ENCODE measurements at regions not wholly inside any gene's neighbourhood (a gene's known extent, or its start where the extent isn't known, plus 50 kb on each side); places are given as distances from the start of the nearest gene placed in this dataset.

DNA sequence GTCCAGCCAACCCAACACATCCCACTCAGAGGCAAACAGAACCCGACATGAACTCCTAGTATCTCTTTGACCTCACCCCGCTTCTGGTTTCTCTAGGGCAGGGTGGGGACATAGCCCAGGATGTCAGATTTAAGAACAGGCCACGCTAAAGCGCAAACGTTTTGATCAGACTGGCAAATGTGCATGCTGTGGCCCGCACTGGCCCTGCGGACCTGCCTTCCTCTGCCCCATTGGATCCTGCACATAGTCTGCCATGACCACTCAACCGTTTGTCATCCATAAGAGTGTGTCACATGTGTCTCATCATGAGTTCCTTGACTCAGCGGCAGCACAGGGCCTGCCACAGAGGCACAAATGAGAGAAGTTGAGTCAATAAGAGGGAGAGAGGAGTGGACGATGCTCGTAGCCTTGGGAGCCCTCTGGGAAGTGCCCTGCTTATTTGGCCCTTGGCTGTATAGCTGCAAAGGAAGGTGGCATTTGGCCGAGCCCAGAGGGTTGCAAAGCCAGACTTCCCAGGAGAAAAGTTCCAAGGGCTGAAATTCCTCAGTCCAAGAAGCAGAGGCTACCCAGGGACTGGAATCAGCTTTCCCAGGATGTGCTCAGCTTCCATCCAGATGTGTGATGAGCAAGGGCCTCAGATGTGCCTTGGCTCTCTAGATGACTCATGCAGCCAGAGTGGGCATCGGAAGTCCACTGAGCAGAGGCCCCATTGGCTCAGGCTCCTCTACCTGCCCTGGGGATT is 55.5 kb upstream of the SLCO2A1 start:
- WGBS (ENCODE audit: low lambda C conversion rate), result 29% methylated on average over 12 of the region's 13 CpGs
- no peak for DNase-seq (ENCODE audit: low spot score)
- peaks cover 9% of the 10 kb centered on the region for H3K4me1 ChIP-seq (ENCODE audit: insufficient read depth, low read length)
- no peak for FAIRE-seq
- H3K27me3 ChIP-seq (ENCODE audit: control insufficient read depth in 1 of 2, insufficient read depth in 2 of 2, low read length in 2 of 2), result peaks cover 0 to 1% of the 10 kb centered on the region in 2 experiments; a peak in 1 of 5 replicates
- CTCF ChIA-PET (ENCODE audit: low intra/inter-chr PET ratio, low total read pairs), result no interaction called here
- in situ Hi-C loops (cut with HindIII; ENCODE audit: extremely low pct_ligation_motif_present, low pct_unique_long_range_greater_than_20kb) (no loop called here), intact Hi-C loops (cut with micrococcal nuclease; ENCODE audit: unreplicated experiment) (no loop called here)
- no peaks in the 10 kb centered on the region for H3K79me2 ChIP-seq (ENCODE audit: insufficient read depth, low read length)
- BruUV-seq (replicated peaks), result no TSS peak
- no peak overlapping the region for H3K9ac ChIP-seq (ENCODE audit: insufficient read depth, low read depth, low read length)
- H4K20me1 ChIP-seq (ENCODE audit: insufficient read depth, low read length), result no peaks in the 10 kb centered on the region
- H3K4me2 ChIP-seq (ENCODE audit: low read depth, low read length), result no peak overlapping the region
- H2AFZ ChIP-seq (ENCODE audit: low read length), result no peak overlapping the region
- TF ChIP-seq MZF1 (CRISPR knock-in tag; IDR thresholded peaks at IDR 0.05; ENCODE audit: borderline replicate concordance), result no peak
- TF ChIP-seq, protein P1, sequence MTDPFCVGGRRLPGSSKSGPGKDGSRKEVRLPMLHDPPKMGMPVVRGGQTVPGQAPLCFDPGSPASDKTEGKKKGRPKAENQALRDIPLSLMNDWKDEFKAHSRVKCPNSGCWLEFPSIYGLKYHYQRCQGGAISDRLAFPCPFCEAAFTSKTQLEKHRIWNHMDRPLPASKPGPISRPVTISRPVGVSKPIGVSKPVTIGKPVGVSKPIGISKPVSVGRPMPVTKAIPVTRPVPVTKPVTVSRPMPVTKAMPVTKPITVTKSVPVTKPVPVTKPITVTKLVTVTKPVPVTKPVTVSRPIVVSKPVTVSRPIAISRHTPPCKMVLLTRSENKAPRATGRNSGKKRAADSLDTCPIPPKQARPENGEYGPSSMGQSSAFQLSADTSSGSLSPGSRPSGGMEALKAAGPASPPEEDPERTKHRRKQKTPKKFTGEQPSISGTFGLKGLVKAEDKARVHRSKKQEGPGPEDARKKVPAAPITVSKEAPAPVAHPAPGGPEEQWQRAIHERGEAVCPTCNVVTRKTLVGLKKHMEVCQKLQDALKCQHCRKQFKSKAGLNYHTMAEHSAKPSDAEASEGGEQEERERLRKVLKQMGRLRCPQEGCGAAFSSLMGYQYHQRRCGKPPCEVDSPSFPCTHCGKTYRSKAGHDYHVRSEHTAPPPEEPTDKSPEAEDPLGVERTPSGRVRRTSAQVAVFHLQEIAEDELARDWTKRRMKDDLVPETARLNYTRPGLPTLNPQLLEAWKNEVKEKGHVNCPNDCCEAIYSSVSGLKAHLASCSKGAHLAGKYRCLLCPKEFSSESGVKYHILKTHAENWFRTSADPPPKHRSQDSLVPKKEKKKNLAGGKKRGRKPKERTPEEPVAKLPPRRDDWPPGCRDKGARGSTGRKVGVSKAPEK (CRISPR knock-in tag; IDR thresholded peaks at IDR 0.05; ENCODE audit: borderline replicate concordance), result no peak
- TF ChIP-seq, protein P2, sequence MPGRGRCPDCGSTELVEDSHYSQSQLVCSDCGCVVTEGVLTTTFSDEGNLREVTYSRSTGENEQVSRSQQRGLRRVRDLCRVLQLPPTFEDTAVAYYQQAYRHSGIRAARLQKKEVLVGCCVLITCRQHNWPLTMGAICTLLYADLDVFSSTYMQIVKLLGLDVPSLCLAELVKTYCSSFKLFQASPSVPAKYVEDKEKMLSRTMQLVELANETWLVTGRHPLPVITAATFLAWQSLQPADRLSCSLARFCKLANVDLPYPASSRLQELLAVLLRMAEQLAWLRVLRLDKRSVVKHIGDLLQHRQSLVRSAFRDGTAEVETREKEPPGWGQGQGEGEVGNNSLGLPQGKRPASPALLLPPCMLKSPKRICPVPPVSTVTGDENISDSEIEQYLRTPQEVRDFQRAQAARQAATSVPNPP (CRISPR knock-in tag; IDR thresholded peaks at IDR 0.05), result no peak
- no peak for TF ChIP-seq SRY (CRISPR knock-in tag; IDR thresholded peaks at IDR 0.05)
- TF ChIP-seq, protein P3, sequence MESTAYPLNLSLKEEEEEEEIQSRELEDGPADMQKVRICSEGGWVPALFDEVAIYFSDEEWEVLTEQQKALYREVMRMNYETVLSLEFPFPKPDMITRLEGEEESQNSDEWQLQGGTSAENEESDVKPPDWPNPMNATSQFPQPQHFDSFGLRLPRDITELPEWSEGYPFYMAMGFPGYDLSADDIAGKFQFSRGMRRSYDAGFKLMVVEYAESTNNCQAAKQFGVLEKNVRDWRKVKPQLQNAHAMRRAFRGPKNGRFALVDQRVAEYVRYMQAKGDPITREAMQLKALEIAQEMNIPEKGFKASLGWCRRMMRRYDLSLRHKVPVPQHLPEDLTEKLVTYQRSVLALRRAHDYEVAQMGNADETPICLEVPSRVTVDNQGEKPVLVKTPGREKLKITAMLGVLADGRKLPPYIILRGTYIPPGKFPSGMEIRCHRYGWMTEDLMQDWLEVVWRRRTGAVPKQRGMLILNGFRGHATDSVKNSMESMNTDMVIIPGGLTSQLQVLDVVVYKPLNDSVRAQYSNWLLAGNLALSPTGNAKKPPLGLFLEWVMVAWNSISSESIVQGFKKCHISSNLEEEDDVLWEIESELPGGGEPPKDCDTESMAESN (CRISPR knock-in tag; conservative IDR thresholded peaks at IDR 0.05), result no peak
- no peak for TF ChIP-seq HHEX (CRISPR knock-in tag; IDR thresholded peaks at IDR 0.05)
- TF ChIP-seq, protein P4, sequence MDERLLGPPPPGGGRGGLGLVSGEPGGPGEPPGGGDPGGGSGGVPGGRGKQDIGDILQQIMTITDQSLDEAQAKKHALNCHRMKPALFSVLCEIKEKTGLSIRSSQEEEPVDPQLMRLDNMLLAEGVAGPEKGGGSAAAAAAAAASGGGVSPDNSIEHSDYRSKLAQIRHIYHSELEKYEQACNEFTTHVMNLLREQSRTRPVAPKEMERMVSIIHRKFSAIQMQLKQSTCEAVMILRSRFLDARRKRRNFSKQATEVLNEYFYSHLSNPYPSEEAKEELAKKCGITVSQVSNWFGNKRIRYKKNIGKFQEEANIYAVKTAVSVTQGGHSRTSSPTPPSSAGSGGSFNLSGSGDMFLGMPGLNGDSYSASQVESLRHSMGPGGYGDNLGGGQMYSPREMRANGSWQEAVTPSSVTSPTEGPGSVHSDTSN (CRISPR knock-in tag; IDR thresholded peaks at IDR 0.05), result no peak
- TF ChIP-seq SMARCE1 (IDR thresholded peaks at IDR 0.05; ENCODE audit: borderline replicate concordance), result no peak
- no peak for TF ChIP-seq NFRKB (IDR thresholded peaks at IDR 0.05)
- no peak for TF ChIP-seq HOXA7 (CRISPR knock-in tag; IDR thresholded peaks at IDR 0.05)
- no peak for ATAC-seq
- H3K27ac ChIP-seq (ENCODE audit: extremely low read length, insufficient read depth, low read length), result no peak overlapping the region
- peaks cover 7% of the 10 kb centered on the region for H3K9me3 ChIP-seq (ENCODE audit: low read length)
- POLR2A ChIA-PET, result no interaction called here
- no peaks in the 10 kb centered on the region for H3K36me3 ChIP-seq (replicated peaks in 1 of 2; ENCODE audit: control insufficient read depth in 1 of 2, insufficient read depth in 2 of 2, low read length in 2 of 2)
- H3K4me3 ChIP-seq (replicated peaks in 1 of 3; ENCODE audit: insufficient read depth in 1 of 3, low read depth in 2 of 3, low read length in 3 of 3), result no peak overlapping the region
